ENCODE measurements at regions not wholly inside any gene's neighbourhood (a gene's known extent, or its start where the extent isn't known, plus 50 kb on each side); places are given as distances from the start of the nearest gene placed in this dataset.

DNA sequence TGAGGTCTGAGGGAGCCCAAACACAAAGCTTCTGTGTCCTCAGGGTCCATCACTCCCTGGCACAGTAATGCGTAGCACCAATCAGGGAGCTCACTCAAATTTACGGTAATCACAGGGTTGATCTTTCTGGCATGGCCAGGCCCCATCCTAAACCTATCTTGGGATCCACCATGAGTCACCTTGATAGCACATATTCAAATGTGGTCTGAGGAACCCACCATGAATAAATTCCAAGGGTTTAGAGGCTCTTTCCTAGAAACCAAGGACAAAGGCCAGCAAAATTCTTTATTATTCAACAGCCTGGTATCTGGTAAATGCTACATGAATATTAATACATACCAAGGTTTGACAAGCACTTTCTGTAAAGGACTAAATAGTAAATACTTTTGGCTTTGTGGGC is 254.5 kb downstream of the TLR4 start:
- TF ChIP-seq POLR2A (IDR thresholded peaks at IDR 0.05): no peak
- TF ChIP-seq, protein P1, sequence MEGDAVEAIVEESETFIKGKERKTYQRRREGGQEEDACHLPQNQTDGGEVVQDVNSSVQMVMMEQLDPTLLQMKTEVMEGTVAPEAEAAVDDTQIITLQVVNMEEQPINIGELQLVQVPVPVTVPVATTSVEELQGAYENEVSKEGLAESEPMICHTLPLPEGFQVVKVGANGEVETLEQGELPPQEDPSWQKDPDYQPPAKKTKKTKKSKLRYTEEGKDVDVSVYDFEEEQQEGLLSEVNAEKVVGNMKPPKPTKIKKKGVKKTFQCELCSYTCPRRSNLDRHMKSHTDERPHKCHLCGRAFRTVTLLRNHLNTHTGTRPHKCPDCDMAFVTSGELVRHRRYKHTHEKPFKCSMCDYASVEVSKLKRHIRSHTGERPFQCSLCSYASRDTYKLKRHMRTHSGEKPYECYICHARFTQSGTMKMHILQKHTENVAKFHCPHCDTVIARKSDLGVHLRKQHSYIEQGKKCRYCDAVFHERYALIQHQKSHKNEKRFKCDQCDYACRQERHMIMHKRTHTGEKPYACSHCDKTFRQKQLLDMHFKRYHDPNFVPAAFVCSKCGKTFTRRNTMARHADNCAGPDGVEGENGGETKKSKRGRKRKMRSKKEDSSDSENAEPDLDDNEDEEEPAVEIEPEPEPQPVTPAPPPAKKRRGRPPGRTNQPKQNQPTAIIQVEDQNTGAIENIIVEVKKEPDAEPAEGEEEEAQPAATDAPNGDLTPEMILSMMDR (IDR thresholded peaks at IDR 0.05): no peak
